ENCODE measurements at regions not wholly inside any gene's neighbourhood (a gene's known extent, or its start where the extent isn't known, plus 50 kb on each side); places are given as distances from the start of the nearest gene placed in this dataset.
"Not testable (repeated sequence)": the region's sequence is repeated elsewhere in the genome, so short reads cannot be mapped to it uniquely, and the experiment has no call there.

GRCh38 chr11:41519696-41520095 lies 60.2 kb upstream of the LRRC4C start:
- H3K4me3 ChIP-seq (ENCODE audit: low read length), result no peak overlapping the region
- H3K4me1 ChIP-seq (ENCODE audit: control insufficient read depth, insufficient read depth, low read length), result no peaks in the 10 kb centered on the region
- H3K9ac ChIP-seq (ENCODE audit: low read length), result no peak overlapping the region
- H3K36me3 ChIP-seq (ENCODE audit: control insufficient read depth, insufficient read depth, low read length), result no peaks in the 10 kb centered on the region
- H3K27ac ChIP-seq (ENCODE audit: low read depth, low read length), result no peak overlapping the region
- H3K27me3 ChIP-seq (ENCODE audit: control insufficient read depth, insufficient read depth, low read length), result no peaks in the 10 kb centered on the region

GRCh38 chr11:41522391-41522790 lies 62.9 kb upstream of the LRRC4C start:
- no peaks in the 10 kb centered on the region for H3K4me1 ChIP-seq (ENCODE audit: control insufficient read depth, insufficient read depth, low read length)
- H3K4me3 ChIP-seq (ENCODE audit: low read length), result no peak overlapping the region
- H3K27ac ChIP-seq (ENCODE audit: low read depth, low read length), result no peak overlapping the region
- H3K36me3 ChIP-seq (ENCODE audit: control insufficient read depth, insufficient read depth, low read length), result no peaks in the 10 kb centered on the region
- H3K9ac ChIP-seq (ENCODE audit: low read length), result no peak overlapping the region
- no peaks in the 10 kb centered on the region for H3K27me3 ChIP-seq (ENCODE audit: control insufficient read depth, insufficient read depth, low read length)

- Histone ChIP-seq H3K4me3 (ENCODE audit: low read length) (no peak overlapping the region), H3K9ac (ENCODE audit: low read length) (no peak overlapping the region), H3K27me3 (ENCODE audit: control insufficient read depth, insufficient read depth, low read length) (no peaks in the 10 kb centered on the region)
Measured at GRCh38 chr11:41522899-41523672, 63.6 kb upstream of the LRRC4C start.

GRCh38 chr11:41527530-41527929 lies 68.1 kb upstream of the LRRC4C start:
- no peaks in the 10 kb centered on the region for H3K36me3 ChIP-seq (ENCODE audit: control insufficient read depth, insufficient read depth, low read length)
- no peak overlapping the region for H3K27ac ChIP-seq (ENCODE audit: low read depth, low read length)
- no peak overlapping the region for H3K4me3 ChIP-seq (ENCODE audit: low read length)
- H3K27me3 ChIP-seq (ENCODE audit: control insufficient read depth, insufficient read depth, low read length), result no peaks in the 10 kb centered on the region
- H3K4me1 ChIP-seq (ENCODE audit: control insufficient read depth, insufficient read depth, low read length), result no peaks in the 10 kb centered on the region
- no peak overlapping the region for H3K9ac ChIP-seq (ENCODE audit: low read length)

More at GRCh38 chr11:41522899-41523672, 63.6 kb upstream of the LRRC4C start:
- H3K27ac ChIP-seq (ENCODE audit: low read depth, low read length), result no peak overlapping the region
- H3K36me3 ChIP-seq (ENCODE audit: control insufficient read depth, insufficient read depth, low read length), result no peaks in the 10 kb centered on the region
- H3K4me1 ChIP-seq (ENCODE audit: control insufficient read depth, insufficient read depth, low read length), result no peaks in the 10 kb centered on the region

GRCh38 chr11:41532413-41532812 lies 73.0 kb upstream of the LRRC4C start:
- Histone ChIP-seq H3K4me1 (ENCODE audit: control insufficient read depth, insufficient read depth, low read length) (no peaks in the 10 kb centered on the region), H3K9ac (ENCODE audit: low read length) (no peak overlapping the region), H3K36me3 (ENCODE audit: control insufficient read depth, insufficient read depth, low read length) (no peaks in the 10 kb centered on the region), H3K27ac (ENCODE audit: low read depth, low read length) (no peak overlapping the region), H3K27me3 (ENCODE audit: control insufficient read depth, insufficient read depth, low read length) (no peaks in the 10 kb centered on the region), H3K4me3 (ENCODE audit: low read length) (no peak overlapping the region)

- no peaks in the 10 kb centered on the region for H3K36me3 ChIP-seq (ENCODE audit: control insufficient read depth, insufficient read depth, low read length)
- no peaks in the 10 kb centered on the region for H3K27me3 ChIP-seq (ENCODE audit: control insufficient read depth, insufficient read depth, low read length)
- no peak overlapping the region for H3K4me3 ChIP-seq (ENCODE audit: low read length)
- no peak overlapping the region for H3K27ac ChIP-seq (ENCODE audit: low read depth, low read length)
- H3K4me1 ChIP-seq (ENCODE audit: control insufficient read depth, insufficient read depth, low read length), result no peaks in the 10 kb centered on the region
- H3K9ac ChIP-seq (ENCODE audit: low read length), result no peak overlapping the region
Measured at GRCh38 chr11:41533761-41534160, 74.3 kb upstream of the LRRC4C start.

- no peak overlapping the region for H3K27ac ChIP-seq (ENCODE audit: low read depth, low read length)
- H3K9ac ChIP-seq (ENCODE audit: low read length), result no peak overlapping the region
- no peaks in the 10 kb centered on the region for H3K36me3 ChIP-seq (ENCODE audit: control insufficient read depth, insufficient read depth, low read length)
- H3K4me1 ChIP-seq (ENCODE audit: control insufficient read depth, insufficient read depth, low read length), result no peaks in the 10 kb centered on the region
- H3K4me3 ChIP-seq (ENCODE audit: low read length), result no peak overlapping the region
- H3K27me3 ChIP-seq (ENCODE audit: control insufficient read depth, insufficient read depth, low read length), result no peaks in the 10 kb centered on the region
Measured at GRCh38 chr11:41534391-41534790, 74.9 kb upstream of the LRRC4C start.

GRCh38 chr11:41534861-41535260 lies 75.4 kb upstream of the LRRC4C start:
- H3K4me1 ChIP-seq (ENCODE audit: control insufficient read depth, insufficient read depth, low read length), result no peaks in the 10 kb centered on the region
- H3K9ac ChIP-seq (ENCODE audit: low read length), result no peak overlapping the region
- no peaks in the 10 kb centered on the region for H3K27me3 ChIP-seq (ENCODE audit: control insufficient read depth, insufficient read depth, low read length)
- H3K27ac ChIP-seq (ENCODE audit: low read depth, low read length), result no peak overlapping the region
- no peaks in the 10 kb centered on the region for H3K36me3 ChIP-seq (ENCODE audit: control insufficient read depth, insufficient read depth, low read length)
- no peak overlapping the region for H3K4me3 ChIP-seq (ENCODE audit: low read length)

- no peak overlapping the region for H3K27ac ChIP-seq (ENCODE audit: low read depth, low read length)
- H3K4me1 ChIP-seq (ENCODE audit: control insufficient read depth, insufficient read depth, low read length), result no peaks in the 10 kb centered on the region
- no peak overlapping the region for H3K4me3 ChIP-seq (ENCODE audit: low read length)
- H3K36me3 ChIP-seq (ENCODE audit: control insufficient read depth, insufficient read depth, low read length), result no peaks in the 10 kb centered on the region
- H3K9ac ChIP-seq (ENCODE audit: low read length), result no peak overlapping the region
- H3K27me3 ChIP-seq (ENCODE audit: control insufficient read depth, insufficient read depth, low read length), result no peaks in the 10 kb centered on the region
Measured at GRCh38 chr11:41536021-41536568, 76.6 kb upstream of the LRRC4C start.

- H3K4me1 ChIP-seq (ENCODE audit: control insufficient read depth, insufficient read depth, low read length); H3K4me3 ChIP-seq (ENCODE audit: low read length); H3K27ac ChIP-seq (ENCODE audit: low read depth, low read length); H3K27me3 ChIP-seq (ENCODE audit: control insufficient read depth, insufficient read depth, low read length); H3K9ac ChIP-seq (ENCODE audit: low read length); H3K36me3 ChIP-seq (ENCODE audit: control insufficient read depth, insufficient read depth, low read length): not testable (repeated sequence)
Measured at GRCh38 chr11:41544902-41545301, 85.5 kb upstream of the LRRC4C start.

- Histone ChIP-seq H3K36me3 (ENCODE audit: control insufficient read depth, insufficient read depth, low read length) (no peaks in the 10 kb centered on the region), H3K4me3 (ENCODE audit: low read length) (no peak overlapping the region), H3K27ac (ENCODE audit: low read depth, low read length) (no peak overlapping the region), H3K9ac (ENCODE audit: low read length) (no peak overlapping the region), H3K27me3 (ENCODE audit: control insufficient read depth, insufficient read depth, low read length) (no peaks in the 10 kb centered on the region), H3K4me1 (ENCODE audit: control insufficient read depth, insufficient read depth, low read length) (no peaks in the 10 kb centered on the region)
Measured at GRCh38 chr11:41578421-41579051, 119.1 kb upstream of the LRRC4C start.

- no peaks in the 10 kb centered on the region for H3K36me3 ChIP-seq (ENCODE audit: control insufficient read depth, insufficient read depth, low read length)
- no peak overlapping the region for H3K27ac ChIP-seq (ENCODE audit: low read depth, low read length)
- no peak overlapping the region for H3K4me3 ChIP-seq (ENCODE audit: low read length)
- H3K9ac ChIP-seq (ENCODE audit: low read length), result no peak overlapping the region
- H3K27me3 ChIP-seq (ENCODE audit: control insufficient read depth, insufficient read depth, low read length), result no peaks in the 10 kb centered on the region
- no peaks in the 10 kb centered on the region for H3K4me1 ChIP-seq (ENCODE audit: control insufficient read depth, insufficient read depth, low read length)
Measured at GRCh38 chr11:41579546-41579945, 120.1 kb upstream of the LRRC4C start.

GRCh38 chr11:41609511-41609910 lies 150.1 kb upstream of the LRRC4C start:
- Histone ChIP-seq H3K27ac (ENCODE audit: low read depth, low read length) (no peak overlapping the region), H3K4me1 (ENCODE audit: control insufficient read depth, insufficient read depth, low read length) (no peaks in the 10 kb centered on the region), H3K27me3 (ENCODE audit: control insufficient read depth, insufficient read depth, low read length) (no peaks in the 10 kb centered on the region), H3K4me3 (ENCODE audit: low read length) (no peak overlapping the region), H3K36me3 (ENCODE audit: control insufficient read depth, insufficient read depth, low read length) (no peaks in the 10 kb centered on the region), H3K9ac (ENCODE audit: low read length) (no peak overlapping the region)

Measured in rectal smooth muscle tissue (tissue), 1 donor.